ENCODE measurements at regions not wholly inside any gene's neighbourhood (a gene's known extent, or its start where the extent isn't known, plus 50 kb on each side); places are given as distances from the start of the nearest gene placed in this dataset.

DNA sequence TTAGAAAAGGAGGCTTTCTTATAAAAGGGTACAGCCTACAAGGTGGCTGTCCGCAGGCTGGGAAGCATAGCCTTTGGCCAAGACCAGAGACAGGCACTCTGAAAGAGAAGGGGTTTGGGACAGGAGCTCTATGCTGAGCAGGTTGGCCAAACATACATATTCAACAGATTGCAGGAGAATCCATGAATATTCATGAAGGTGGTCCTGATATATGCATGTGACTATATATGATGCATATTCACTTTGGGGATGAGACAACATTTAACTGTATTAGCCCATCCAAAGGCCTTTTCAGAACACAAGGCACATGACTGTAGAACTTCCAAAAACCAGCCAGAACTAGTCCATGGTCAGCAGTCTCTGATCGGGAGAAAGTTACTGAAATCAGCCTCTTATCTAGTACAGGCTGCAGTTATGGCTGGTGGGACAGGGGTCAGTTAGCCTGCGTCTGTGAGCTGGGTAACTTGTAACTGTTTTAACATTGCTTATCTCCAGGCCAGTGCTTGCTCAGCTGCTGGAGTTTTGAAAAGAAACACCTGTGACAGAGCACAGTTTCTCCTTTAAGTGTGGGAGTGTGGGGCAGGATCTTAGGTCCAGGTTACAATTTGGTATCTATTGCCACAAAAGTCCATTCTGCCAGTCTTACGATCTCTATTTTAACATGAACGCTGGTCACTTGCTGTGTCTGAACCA, 924.2 kb downstream of the UQCRFS1 start:
- H3K27ac Mint-ChIP-seq, result no peak overlapping the region
- H3K4me3 Mint-ChIP-seq, result no peak overlapping the region
- no peaks in the 10 kb centered on the region for H3K36me3 Mint-ChIP-seq (ENCODE audit: low read depth)
- H3K4me1 Mint-ChIP-seq (ENCODE audit: low read depth), result no peaks in the 10 kb centered on the region
- H3K9me3 Mint-ChIP-seq, result peaks cover 6% of the 10 kb centered on the region
- peaks cover 7% of the 10 kb centered on the region for H3K27me3 Mint-ChIP-seq (ENCODE audit: low read depth)

- H3K9me3 Mint-ChIP-seq, result peaks cover 10% of the 10 kb centered on the region
Observed at GRCh38 chr19:28285917-28286316, 927.0 kb downstream of the UQCRFS1 start.

GRCh38 chr19:28285078-28285477, 927.9 kb downstream of the UQCRFS1 start:
- Mint-ChIP-seq H3K27ac (no peak overlapping the region), H3K27me3 (ENCODE audit: low read depth) (peaks cover 14% of the 10 kb centered on the region), H3K36me3 (ENCODE audit: low read depth) (no peaks in the 10 kb centered on the region), H3K4me1 (ENCODE audit: low read depth) (no peaks in the 10 kb centered on the region), H3K9me3 (peaks cover 10% of the 10 kb centered on the region), H3K4me3 (no peak overlapping the region)

More at GRCh38 chr19:28285917-28286316, 927.0 kb downstream of the UQCRFS1 start:
- no peaks in the 10 kb centered on the region for H3K36me3 Mint-ChIP-seq (ENCODE audit: low read depth)
- peaks cover 14% of the 10 kb centered on the region for H3K27me3 Mint-ChIP-seq (ENCODE audit: low read depth)
- H3K4me1 Mint-ChIP-seq (ENCODE audit: low read depth), result no peaks in the 10 kb centered on the region
- H3K4me3 Mint-ChIP-seq, result no peak overlapping the region
- H3K27ac Mint-ChIP-seq, result no peak overlapping the region

- Mint-ChIP-seq H3K4me1 (ENCODE audit: low read depth) (no peaks in the 10 kb centered on the region), H3K27me3 (ENCODE audit: low read depth) (peaks cover 14% of the 10 kb centered on the region), H3K9me3 (peaks cover 10% of the 10 kb centered on the region), H3K27ac (no peak overlapping the region), H3K36me3 (ENCODE audit: low read depth) (no peaks in the 10 kb centered on the region), H3K4me3 (no peak overlapping the region)
Observed at GRCh38 chr19:28284389-28284788, 928.6 kb downstream of the UQCRFS1 start.

DNA sequence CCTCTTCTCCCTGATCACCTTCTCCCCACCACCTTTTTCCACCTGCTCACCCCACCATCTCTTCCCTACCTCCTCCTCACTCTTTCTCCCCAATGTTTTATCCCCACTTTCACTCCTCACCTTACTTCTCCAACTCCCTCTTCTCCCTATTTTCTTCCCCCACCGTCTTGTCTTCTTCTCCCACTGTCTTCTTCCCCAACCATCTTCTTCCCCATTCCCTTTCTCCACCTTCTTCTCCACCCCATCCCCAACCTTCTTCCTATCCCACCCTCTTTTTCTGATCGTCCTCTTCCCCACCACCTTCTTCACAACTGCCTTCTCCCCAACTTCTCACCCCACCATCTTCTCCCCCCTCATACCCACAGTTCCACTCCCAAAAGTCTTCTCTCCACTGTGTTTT, 929.4 kb downstream of the UQCRFS1 start:
- peaks cover 10% of the 10 kb centered on the region for H3K9me3 Mint-ChIP-seq
- no peak overlapping the region for H3K27ac Mint-ChIP-seq
- H3K36me3 Mint-ChIP-seq (ENCODE audit: low read depth), result no peaks in the 10 kb centered on the region
- H3K4me3 Mint-ChIP-seq, result no peak overlapping the region
- H3K4me1 Mint-ChIP-seq (ENCODE audit: low read depth), result no peaks in the 10 kb centered on the region
- H3K27me3 Mint-ChIP-seq (ENCODE audit: low read depth), result peaks cover 14% of the 10 kb centered on the region

DNA sequence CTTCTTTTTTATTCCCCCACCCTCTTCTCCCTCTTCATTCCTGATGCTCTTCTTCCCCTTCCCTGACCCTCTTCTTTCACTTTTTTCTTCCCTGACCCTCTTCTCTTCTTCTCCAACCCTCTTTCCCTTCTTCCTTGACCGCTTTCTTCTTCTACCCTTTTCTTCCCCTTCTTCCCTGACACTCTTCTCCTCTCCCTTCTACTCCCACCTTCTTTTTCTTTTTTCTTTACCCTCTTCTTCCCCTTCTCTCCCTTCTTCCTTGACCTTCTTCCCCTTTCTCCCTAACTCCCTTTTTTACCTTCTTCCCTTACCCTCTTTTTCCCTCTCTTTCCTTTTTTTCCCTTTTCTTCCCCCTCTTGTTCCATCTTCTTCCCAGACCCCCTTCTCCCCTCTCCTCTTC, 931.3 kb downstream of the UQCRFS1 start:
- no peak overlapping the region for H3K27ac Mint-ChIP-seq
- peaks cover 14% of the 10 kb centered on the region for H3K27me3 Mint-ChIP-seq (ENCODE audit: low read depth)
- H3K4me1 Mint-ChIP-seq (ENCODE audit: low read depth), result no peaks in the 10 kb centered on the region
- peaks cover 10% of the 10 kb centered on the region for H3K9me3 Mint-ChIP-seq
- no peaks in the 10 kb centered on the region for H3K36me3 Mint-ChIP-seq (ENCODE audit: low read depth)
- no peak overlapping the region for H3K4me3 Mint-ChIP-seq

DNA sequence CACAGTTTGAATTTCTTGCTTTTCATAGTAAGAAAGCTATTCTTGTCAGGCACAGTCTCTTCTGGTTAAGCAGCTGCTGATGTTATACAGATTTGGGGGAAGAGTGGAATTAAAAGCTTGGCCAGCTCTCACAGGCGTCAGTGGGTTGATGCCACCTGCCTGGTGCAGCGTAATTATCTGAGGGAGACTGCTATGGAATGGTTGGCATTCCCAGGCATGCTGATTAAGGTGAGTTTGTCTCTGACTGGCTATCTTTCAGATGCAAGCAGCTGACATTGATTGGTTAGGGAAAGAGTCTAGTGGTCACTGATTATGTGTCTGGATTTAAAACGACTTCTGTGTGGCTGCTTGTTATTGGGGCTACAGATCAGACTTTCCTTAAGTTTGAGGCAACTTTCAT, 948.4 kb downstream of the UQCRFS1 start:
- Mint-ChIP-seq H3K36me3 (ENCODE audit: low read depth) (no peaks in the 10 kb centered on the region), H3K27ac (no peak overlapping the region), H3K4me1 (ENCODE audit: low read depth) (no peaks in the 10 kb centered on the region), H3K9me3 (no peaks in the 10 kb centered on the region), H3K4me3 (no peak overlapping the region), H3K27me3 (ENCODE audit: low read depth) (no peaks in the 10 kb centered on the region)

DNA sequence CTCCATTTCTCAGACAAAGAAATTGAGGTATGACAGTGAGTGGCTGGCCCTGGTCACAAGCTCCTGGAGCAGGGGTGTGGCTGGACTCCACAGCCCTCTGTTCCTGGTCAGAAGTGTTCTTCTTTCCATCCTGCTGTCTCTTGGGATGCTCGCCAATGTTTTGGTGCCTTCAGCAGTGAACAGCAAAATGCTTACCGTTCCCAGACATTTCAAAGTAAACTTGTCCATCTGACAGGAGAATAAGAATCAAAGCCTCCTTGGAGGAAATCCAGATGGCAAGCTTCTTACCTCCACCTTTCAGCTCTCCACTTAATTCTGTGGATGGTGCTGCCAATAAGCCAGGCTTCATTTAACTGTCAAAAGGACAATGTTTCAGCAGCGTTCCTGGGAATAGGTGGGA, 954.1 kb downstream of the UQCRFS1 start:
- no peaks in the 10 kb centered on the region for H3K27me3 Mint-ChIP-seq (ENCODE audit: low read depth)
- no peaks in the 10 kb centered on the region for H3K9me3 Mint-ChIP-seq
- H3K4me3 Mint-ChIP-seq, result no peak overlapping the region
- H3K27ac Mint-ChIP-seq, result no peak overlapping the region
- no peaks in the 10 kb centered on the region for H3K36me3 Mint-ChIP-seq (ENCODE audit: low read depth)
- no peaks in the 10 kb centered on the region for H3K4me1 Mint-ChIP-seq (ENCODE audit: low read depth)

GRCh38 chr19:28257396-28257795, 955.6 kb downstream of the UQCRFS1 start:
- peaks cover 5% of the 10 kb centered on the region for H3K9me3 Mint-ChIP-seq
- no peak overlapping the region for H3K27ac Mint-ChIP-seq
- no peaks in the 10 kb centered on the region for H3K36me3 Mint-ChIP-seq (ENCODE audit: low read depth)
- no peaks in the 10 kb centered on the region for H3K4me1 Mint-ChIP-seq (ENCODE audit: low read depth)
- H3K27me3 Mint-ChIP-seq (ENCODE audit: low read depth), result no peaks in the 10 kb centered on the region
- no peak overlapping the region for H3K4me3 Mint-ChIP-seq

GRCh38 chr19:28247243-28247642, 965.7 kb downstream of the UQCRFS1 start:
- H3K4me3 Mint-ChIP-seq, result no peak overlapping the region
- H3K4me1 Mint-ChIP-seq (ENCODE audit: low read depth), result no peaks in the 10 kb centered on the region
- no peaks in the 10 kb centered on the region for H3K36me3 Mint-ChIP-seq (ENCODE audit: low read depth)
- H3K27me3 Mint-ChIP-seq (ENCODE audit: low read depth), result peaks cover 3% of the 10 kb centered on the region
- no peaks in the 10 kb centered on the region for H3K9me3 Mint-ChIP-seq
- H3K27ac Mint-ChIP-seq, result no peak overlapping the region

DNA sequence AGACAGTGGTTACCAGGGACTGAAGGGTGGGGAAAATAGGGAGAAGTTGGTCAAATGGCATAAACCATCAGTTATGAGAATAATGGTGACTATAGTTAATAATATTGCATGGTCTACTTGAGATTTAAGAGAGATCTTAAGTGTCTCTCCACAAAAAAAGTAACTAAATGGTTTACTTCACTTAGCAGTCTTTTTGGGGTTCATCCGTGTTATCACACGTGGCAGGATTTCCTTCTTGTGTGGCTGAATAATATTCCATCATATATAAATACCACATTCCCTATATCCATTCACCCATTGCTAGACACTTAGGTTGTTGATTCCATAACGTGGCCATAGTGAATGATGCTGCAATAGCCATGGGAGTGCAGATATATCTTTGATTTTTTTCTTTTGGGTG, 967.0 kb downstream of the UQCRFS1 start:
- H3K4me3 Mint-ChIP-seq, result no peak overlapping the region
- H3K27me3 Mint-ChIP-seq (ENCODE audit: low read depth), result peaks cover 5% of the 10 kb centered on the region
- H3K4me1 Mint-ChIP-seq (ENCODE audit: low read depth), result no peaks in the 10 kb centered on the region

DNA sequence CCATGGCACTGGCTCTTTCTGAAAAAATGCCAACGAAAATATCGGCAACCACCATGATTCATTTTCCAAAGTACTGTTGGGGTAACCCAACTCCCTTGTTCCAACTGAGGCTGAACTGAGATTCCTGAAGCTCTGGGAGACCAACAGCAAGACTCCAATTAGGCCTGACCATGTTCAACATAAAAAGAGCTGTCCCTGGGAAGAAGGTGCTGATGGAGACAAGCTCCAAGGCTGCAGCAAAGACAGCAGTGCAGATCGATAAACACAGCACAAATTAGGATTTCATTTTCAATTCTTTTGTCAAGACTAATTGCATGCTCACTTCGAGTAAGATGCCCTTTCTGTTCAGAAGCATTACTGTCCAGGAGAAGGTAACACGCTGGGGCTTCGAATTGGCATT, 968.0 kb downstream of the UQCRFS1 start:
- Mint-ChIP-seq H3K9me3 (no peaks in the 10 kb centered on the region), H3K36me3 (ENCODE audit: low read depth) (no peaks in the 10 kb centered on the region), H3K4me3 (no peak overlapping the region), H3K27ac (no peak overlapping the region), H3K4me1 (ENCODE audit: low read depth) (no peaks in the 10 kb centered on the region), H3K27me3 (ENCODE audit: low read depth) (peaks cover 5% of the 10 kb centered on the region)

More for the DNA sequence above, 967.0 kb downstream of the UQCRFS1 start:
- Mint-ChIP-seq H3K9me3 (no peaks in the 10 kb centered on the region), H3K27ac (no peak overlapping the region), H3K36me3 (ENCODE audit: low read depth) (no peaks in the 10 kb centered on the region)

- Mint-ChIP-seq H3K27ac (no peak overlapping the region), H3K4me3 (no peak overlapping the region), H3K27me3 (ENCODE audit: low read depth) (peaks cover 5% of the 10 kb centered on the region), H3K36me3 (ENCODE audit: low read depth) (no peaks in the 10 kb centered on the region), H3K4me1 (ENCODE audit: low read depth) (no peaks in the 10 kb centered on the region), H3K9me3 (no peaks in the 10 kb centered on the region)
Observed at GRCh38 chr19:28242317-28242927, 970.5 kb downstream of the UQCRFS1 start.

DNA sequence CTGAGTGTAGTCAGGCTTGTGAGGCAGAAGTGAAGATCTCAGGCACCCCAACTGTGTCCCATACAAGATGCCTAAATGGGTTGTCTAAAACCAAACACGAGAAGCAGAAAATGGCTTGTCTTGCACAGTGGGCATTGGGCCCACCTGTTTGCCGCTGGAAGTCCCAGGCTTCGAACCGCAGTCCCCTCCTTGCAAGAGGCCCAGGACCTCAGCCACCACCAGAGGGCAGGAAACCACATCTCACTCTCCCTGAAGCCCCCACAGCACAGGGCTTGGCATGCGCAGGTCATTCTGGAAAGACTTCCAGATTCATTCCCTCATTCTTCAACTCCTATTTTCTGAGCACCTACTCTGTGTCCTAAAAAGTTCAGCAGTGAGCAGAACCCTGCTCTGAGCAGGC, 973.7 kb downstream of the UQCRFS1 start:
- no peak overlapping the region for H3K27ac Mint-ChIP-seq
- H3K36me3 Mint-ChIP-seq (ENCODE audit: low read depth), result no peaks in the 10 kb centered on the region
- peaks cover 2% of the 10 kb centered on the region for H3K4me1 Mint-ChIP-seq (ENCODE audit: low read depth)
- no peaks in the 10 kb centered on the region for H3K9me3 Mint-ChIP-seq
- no peak overlapping the region for H3K4me3 Mint-ChIP-seq
- H3K27me3 Mint-ChIP-seq (ENCODE audit: low read depth), result peaks cover 5% of the 10 kb centered on the region

GRCh38 chr19:28238270-28238820, 974.6 kb downstream of the UQCRFS1 start:
- Mint-ChIP-seq H3K36me3 (ENCODE audit: low read depth) (no peaks in the 10 kb centered on the region), H3K27me3 (ENCODE audit: low read depth) (peaks cover 5% of the 10 kb centered on the region), H3K9me3 (no peaks in the 10 kb centered on the region), H3K27ac (no peak overlapping the region), H3K4me3 (no peak overlapping the region), H3K4me1 (ENCODE audit: low read depth) (peaks cover 2% of the 10 kb centered on the region)
